GM12878 (cell line): ENCODE measurements at regions not wholly inside any gene's neighbourhood (a gene's known extent, or its start where the extent isn't known, plus 50 kb on each side); places are given as distances from the start of the nearest gene placed in this dataset.

ENCODE experiments used
- ATAC-seq: fragments of 200-7000 bp; cut with Tn5 transposase; 3 replicates; pipeline ENCODE4 v1.9.1; 2020; ENCODE audit warnings: mild to moderate bottlenecking, moderate library complexity
- BruUV-seq: library from RNA; stranded (reverse); fragments of 400-500 nt; replicated peaks from 2 replicates; lab custom pipeline; 2021; lab: Mats Ljungman, UMichigan
- CTCF ChIA-PET: fragments of 300-600 bp; sonication (Branson Sonifier 250); formaldehyde crosslinking; extraction: SDS; loops from one replicate; lab custom pipeline; 2021; ENCODE audit warnings: inconsistent platforms; lab: Yijun Ruan, JAX
- POLR2A ChIA-PET: fragments of 350-600 bp; formaldehyde crosslinking; extraction: SDS; loops from one replicate; lab custom pipeline; 2021; ENCODE audit warnings: inconsistent platforms; lab: Charles Lee
- RAD21 ChIA-PET: fragments of 300-600 bp; sonication (Branson Sonifier 250); formaldehyde crosslinking; loops from one replicate; lab custom pipeline; 2023; ENCODE audit warnings: antibody characterized with exemption; ENCODE audit not compliant: unreplicated experiment; lab: Charles Lee
- SMC1A ChIA-PET: fragments of 300-600 bp; sonication (Branson Sonifier 250); formaldehyde crosslinking; loops from one replicate; lab custom pipeline; 2023; ENCODE audit not compliant: unreplicated experiment, uncharacterized antibody; lab: Charles Lee
- DNase-seq: peaks from one replicate; pipeline ENCODE4 v3.0.0-alpha.2; 2011; ENCODE audit warnings: low read depth, low spot score
- FAIRE-seq: peaks from 3 replicates; lab custom pipeline; 2011; peaks lifted over from hg19 to GRCh38; lab: Jason Lieb, UNC
- H2AFZ ChIP-seq: 2 replicates; pipeline ENCODE4 v1.6.0; 2011; ENCODE audit warnings: low read depth, low read length, control low read depth; ENCODE audit not compliant: control insufficient read depth
- H3K27ac ChIP-seq: 2 replicates; pipeline ENCODE4 v1.5.1; 2011; ENCODE audit warnings: control low read depth; ENCODE audit not compliant: control insufficient read depth, insufficient read depth
- H3K27me3 ChIP-seq, 2 experiments: replicated peaks in 1 of 2; 2 replicates each; pipeline versions ENCODE4 v1.6.0 to v1.6.1; 2011; ENCODE audit warnings: low read length in 1 of 2; ENCODE audit not compliant: control insufficient read depth in 2 of 2, insufficient read depth in 2 of 2
- H3K36me3 ChIP-seq, 2 experiments: 2 replicates each; pipeline ENCODE4 v1.5.1; 2011; ENCODE audit warnings: low read length in 1 of 2; ENCODE audit not compliant: control insufficient read depth in 2 of 2, insufficient read depth in 2 of 2
- H3K4me1 ChIP-seq: 2 replicates; pipeline ENCODE4 v1.6.1; 2011; ENCODE audit warnings: mild to moderate bottlenecking, low read length, moderate library complexity, mixed read lengths; ENCODE audit not compliant: control insufficient read depth, insufficient read depth
- H3K4me2 ChIP-seq: 2 replicates; pipeline ENCODE4 v1.6.0; 2011; ENCODE audit warnings: control low read depth; ENCODE audit not compliant: control insufficient read depth, insufficient read depth
- H3K4me3 ChIP-seq: fragments of 200-600 bp; sonication (generic); 2 replicates; pipeline ENCODE4 v1.5.1; 2016
- H3K79me2 ChIP-seq: 2 replicates; pipeline ENCODE4 v1.6.0; 2011; ENCODE audit warnings: low read length; ENCODE audit not compliant: control insufficient read depth, insufficient read depth
- H3K9ac ChIP-seq: 2 replicates; pipeline ENCODE4 v1.8.0; 2011; ENCODE audit warnings: low read length, control low read depth, mixed read lengths; ENCODE audit not compliant: control insufficient read depth, insufficient read depth
- H3K9me3 ChIP-seq: replicated peaks from 3 replicates; pipeline ENCODE4 v1.5.1; 2011; ENCODE audit warnings: mild to moderate bottlenecking, low read length; ENCODE audit not compliant: control insufficient read depth, insufficient read depth
- H4K20me1 ChIP-seq: 2 replicates; pipeline ENCODE4 v1.6.0; 2011; ENCODE audit not compliant: control insufficient read depth, insufficient read depth
- ATF2 ChIP-seq: IDR thresholded peaks from 2 replicates; pipeline ENCODE4 v1.6.1; 2012; ENCODE audit warnings: low read length, inconsistent platforms
- BACH1 ChIP-seq: fragments of 450-650 bp; IDR thresholded peaks from 2 replicates; pipeline ENCODE4 v1.6.1; 2017; ENCODE audit warnings: mild to moderate bottlenecking, borderline replicate concordance
- CBFB ChIP-seq: IDR thresholded peaks from 2 replicates; pipeline ENCODE4 v1.6.1; 2016; ENCODE audit warnings: antibody characterized with exemption, low read depth
- CBX5 ChIP-seq: sonication (generic); IDR thresholded peaks from 2 replicates; pipeline ENCODE4 v1.6.1; 2016; ENCODE audit warnings: low read depth, moderate library complexity, mild to moderate bottlenecking, inconsistent platforms
- EZH2 ChIP-seq: IDR thresholded peaks from 2 replicates; pipeline ENCODE4 v1.6.1; 2012; ENCODE audit warnings: low read depth, mild to moderate bottlenecking, control low read depth, inconsistent platforms, low read length, borderline replicate concordance; ENCODE audit not compliant: control insufficient read depth
- FOXM1 ChIP-seq: IDR thresholded peaks from 2 replicates; pipeline ENCODE4 v1.6.1; 2012; ENCODE audit warnings: low read depth, mild to moderate bottlenecking, inconsistent platforms, low read length, moderate library complexity
- HDGF ChIP-seq: fragments of 450-650 bp; IDR thresholded peaks from 2 replicates; pipeline ENCODE4 v1.6.1; 2016; ENCODE audit warnings: antibody characterized with exemption
- KLF5 ChIP-seq: fragments of 450-650 bp; IDR thresholded peaks from 2 replicates; pipeline ENCODE4 v1.6.1; 2014; ENCODE audit warnings: mild to moderate bottlenecking; ENCODE audit not compliant: partially characterized antibody
- LARP7 ChIP-seq: fragments of 450-650 bp; IDR thresholded peaks from 2 replicates; pipeline ENCODE4 v1.6.1; 2017; ENCODE audit warnings: mild to moderate bottlenecking
- NFYA ChIP-seq: IDR thresholded peaks from 2 replicates; pipeline ENCODE4 v1.6.1; 2011; ENCODE audit warnings: low read depth, mild to moderate bottlenecking, low read length, improper control_type of control experiment, borderline replicate concordance
- SMAD1 ChIP-seq: fragments of 450-650 bp; IDR thresholded peaks from 2 replicates; pipeline ENCODE4 v1.6.1; 2018; ENCODE audit warnings: mild to moderate bottlenecking, low read depth; ENCODE audit not compliant: partially characterized antibody
- SREBF2 ChIP-seq: IDR thresholded peaks from 2 replicates; pipeline ENCODE4 v1.6.1; 2012; ENCODE audit warnings: mild to moderate bottlenecking, low read length
- TCF7 ChIP-seq: IDR thresholded peaks from 2 replicates; pipeline ENCODE4 v1.6.1; 2014; ENCODE audit warnings: antibody characterized with exemption, borderline replicate concordance
- WGBS: methylation state at CpG from one replicate; pipeline ENCODE4 v1.1.6; 2016; ENCODE audit warnings: low lambda C conversion rate; ENCODE audit not compliant: insufficient replicate concordance, insufficient coverage; ENCODE audit errors: missing lambda C conversion rate; 5-methylcytosine and 5-hydroxymethylcytosine counted together
- in situ Hi-C: fragments of 300-500 bp; cut with MboI; formaldehyde crosslinking; loops from 9 replicates; pipeline ENCODE4 v1.14.3; 2018; ENCODE audit warnings: mixed read lengths
- intact Hi-C: fragments of 100-400 bp; cut with micrococcal nuclease; formaldehyde crosslinking; loops from one replicate; pipeline ENCODE4 v1.14.2; 2022; ENCODE audit not compliant: unreplicated experiment
- TF ChIP-seq, protein P1 (sequence below): fragments of 450-650 bp; formaldehyde crosslinking; IDR thresholded peaks from 2 replicates; pipeline ENCODE4 v1.4.0; 2020; ENCODE audit warnings: mild to moderate bottlenecking, moderate library complexity
- TF ChIP-seq, protein P2 (sequence below): fragments of 450-650 bp; formaldehyde crosslinking; IDR thresholded peaks from 2 replicates; pipeline ENCODE4 v1.4.0; 2022; ENCODE audit warnings: mild to moderate bottlenecking, moderate library complexity

DNA sequence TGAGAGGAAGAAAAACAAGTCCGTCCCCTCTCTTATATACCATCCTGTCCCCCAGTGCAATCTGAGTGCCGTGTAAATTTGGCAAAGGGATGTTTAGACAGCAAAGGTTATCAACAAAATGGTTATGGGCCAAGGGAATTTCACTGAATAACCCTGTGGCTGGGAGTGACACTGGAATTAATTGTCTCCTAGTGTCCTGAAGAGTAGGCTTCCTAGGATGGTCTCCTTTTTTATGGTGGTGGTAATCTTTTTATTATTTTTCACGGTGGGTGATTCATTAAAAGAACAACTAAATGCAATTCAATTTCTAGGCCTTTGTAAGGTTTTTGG is 244.2 kb downstream of the PIK3R1 start (continued):
- TF ChIP-seq, protein P1, sequence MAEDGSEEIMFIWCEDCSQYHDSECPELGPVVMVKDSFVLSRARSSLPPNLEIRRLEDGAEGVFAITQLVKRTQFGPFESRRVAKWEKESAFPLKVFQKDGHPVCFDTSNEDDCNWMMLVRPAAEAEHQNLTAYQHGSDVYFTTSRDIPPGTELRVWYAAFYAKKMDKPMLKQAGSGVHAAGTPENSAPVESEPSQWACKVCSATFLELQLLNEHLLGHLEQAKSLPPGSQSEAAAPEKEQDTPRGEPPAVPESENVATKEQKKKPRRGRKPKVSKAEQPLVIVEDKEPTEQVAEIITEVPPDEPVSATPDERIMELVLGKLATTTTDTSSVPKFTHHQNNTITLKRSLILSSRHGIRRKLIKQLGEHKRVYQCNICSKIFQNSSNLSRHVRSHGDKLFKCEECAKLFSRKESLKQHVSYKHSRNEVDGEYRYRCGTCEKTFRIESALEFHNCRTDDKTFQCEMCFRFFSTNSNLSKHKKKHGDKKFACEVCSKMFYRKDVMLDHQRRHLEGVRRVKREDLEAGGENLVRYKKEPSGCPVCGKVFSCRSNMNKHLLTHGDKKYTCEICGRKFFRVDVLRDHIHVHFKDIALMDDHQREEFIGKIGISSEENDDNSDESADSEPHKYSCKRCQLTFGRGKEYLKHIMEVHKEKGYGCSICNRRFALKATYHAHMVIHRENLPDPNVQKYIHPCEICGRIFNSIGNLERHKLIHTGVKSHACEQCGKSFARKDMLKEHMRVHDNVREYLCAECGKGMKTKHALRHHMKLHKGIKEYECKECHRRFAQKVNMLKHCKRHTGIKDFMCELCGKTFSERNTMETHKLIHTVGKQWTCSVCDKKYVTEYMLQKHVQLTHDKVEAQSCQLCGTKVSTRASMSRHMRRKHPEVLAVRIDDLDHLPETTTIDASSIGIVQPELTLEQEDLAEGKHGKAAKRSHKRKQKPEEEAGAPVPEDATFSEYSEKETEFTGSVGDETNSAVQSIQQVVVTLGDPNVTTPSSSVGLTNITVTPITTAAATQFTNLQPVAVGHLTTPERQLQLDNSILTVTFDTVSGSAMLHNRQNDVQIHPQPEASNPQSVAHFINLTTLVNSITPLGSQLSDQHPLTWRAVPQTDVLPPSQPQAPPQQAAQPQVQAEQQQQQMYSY: no peak
- TF ChIP-seq FOXM1: no peak

DNA sequence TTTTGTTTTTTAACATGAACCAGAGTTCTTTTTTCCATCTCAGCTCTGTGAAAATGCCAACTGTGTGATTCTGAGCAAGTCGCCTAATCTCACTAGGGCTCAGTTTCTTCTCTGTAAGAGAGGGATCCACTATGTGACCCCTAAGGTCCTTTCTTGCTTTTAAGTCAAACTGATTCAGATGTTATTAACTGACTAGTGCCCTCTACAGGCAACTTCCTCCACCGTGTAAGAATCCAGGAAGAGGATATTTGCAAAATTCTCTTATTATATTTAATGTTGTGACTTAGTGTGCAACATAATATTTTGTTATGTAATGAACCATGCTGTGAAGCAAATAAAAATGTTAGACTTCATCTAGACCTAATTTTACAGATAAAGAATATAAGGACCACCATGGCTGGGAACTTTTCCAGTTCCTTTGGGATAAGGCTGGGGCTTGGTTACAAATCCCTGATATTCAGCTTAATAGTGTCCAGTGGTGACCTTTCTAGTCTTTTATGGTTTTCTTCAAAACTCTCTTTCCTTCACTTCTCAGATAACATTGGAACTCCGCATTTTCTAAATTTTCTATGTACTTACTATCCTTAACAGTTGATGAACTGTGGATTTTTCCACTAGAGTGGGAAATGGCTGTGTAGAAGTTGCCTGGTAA is 244.7 kb downstream of the PIK3R1 start:
- H3K9ac ChIP-seq: no peak overlapping the region
- H3K27ac ChIP-seq: no peak overlapping the region
- in situ Hi-C loops: loop anchor here (10.0 kb wide), 1 partner anchor 1215 kb away; no protein-coding TSS in a partner anchor
- ChIA-PET POLR2A (interaction anchor here (1.6 kb wide), 2 partner anchors 24 to 173 kb away, joined by 4 to 11 read pairs; no protein-coding TSS in a partner anchor), SMC1A (interaction anchor here (0.6 to 9.0 kb wide), 21 partner anchors 10 to 177 kb away, joined by 3 to 182 read pairs (median 6); no protein-coding TSS in a partner anchor), CTCF (interaction anchor here (0.8 to 7.3 kb wide), 21 partner anchors 9 to 207 kb away, joined by 3 to 165 read pairs (median 5); no protein-coding TSS in a partner anchor), RAD21 (interaction anchor here (1.2 to 6.4 kb wide), 13 partner anchors 14 to 244 kb away, joined by 3 to 113 read pairs (median 5); no protein-coding TSS in a partner anchor)
- intact Hi-C loops: loop anchor here (1.0 to 10.0 kb wide), 5 partner anchors 26 to 547 kb away; no protein-coding TSS in a partner anchor
- no peaks in the 10 kb centered on the region for H3K9me3 ChIP-seq
- H3K27me3 ChIP-seq: no peaks in the 10 kb centered on the region
- 4% methylated on average over 3 of the region's 3 CpGs for WGBS
- H2AFZ ChIP-seq: no peak overlapping the region
- H3K4me2 ChIP-seq: no peak overlapping the region
- no peaks in the 10 kb centered on the region for H4K20me1 ChIP-seq
- DNase-seq: no peak
- no peak overlapping the region for H3K4me3 ChIP-seq
- H3K79me2 ChIP-seq: no peaks in the 10 kb centered on the region
- no TSS peak for BruUV-seq
- peaks cover 5% of the 10 kb centered on the region for H3K4me1 ChIP-seq
- no peaks in the 10 kb centered on the region for H3K36me3 ChIP-seq
- no peak for FAIRE-seq
- peak; percentile 86 for ATAC-seq
- TF ChIP-seq SMAD1 (no peak), ATF2 (no peak), KLF5 (no peak), EZH2 (no peak), CBX5 (no peak), NFYA (no peak), LARP7 (no peak), CBFB (no peak), HDGF (no peak), SREBF2 (no peak), TCF7 (0 out of 2 replicates have a peak, but pooled peaks have one; percentile 18), BACH1 (no peak)
- TF ChIP-seq, protein P2, sequence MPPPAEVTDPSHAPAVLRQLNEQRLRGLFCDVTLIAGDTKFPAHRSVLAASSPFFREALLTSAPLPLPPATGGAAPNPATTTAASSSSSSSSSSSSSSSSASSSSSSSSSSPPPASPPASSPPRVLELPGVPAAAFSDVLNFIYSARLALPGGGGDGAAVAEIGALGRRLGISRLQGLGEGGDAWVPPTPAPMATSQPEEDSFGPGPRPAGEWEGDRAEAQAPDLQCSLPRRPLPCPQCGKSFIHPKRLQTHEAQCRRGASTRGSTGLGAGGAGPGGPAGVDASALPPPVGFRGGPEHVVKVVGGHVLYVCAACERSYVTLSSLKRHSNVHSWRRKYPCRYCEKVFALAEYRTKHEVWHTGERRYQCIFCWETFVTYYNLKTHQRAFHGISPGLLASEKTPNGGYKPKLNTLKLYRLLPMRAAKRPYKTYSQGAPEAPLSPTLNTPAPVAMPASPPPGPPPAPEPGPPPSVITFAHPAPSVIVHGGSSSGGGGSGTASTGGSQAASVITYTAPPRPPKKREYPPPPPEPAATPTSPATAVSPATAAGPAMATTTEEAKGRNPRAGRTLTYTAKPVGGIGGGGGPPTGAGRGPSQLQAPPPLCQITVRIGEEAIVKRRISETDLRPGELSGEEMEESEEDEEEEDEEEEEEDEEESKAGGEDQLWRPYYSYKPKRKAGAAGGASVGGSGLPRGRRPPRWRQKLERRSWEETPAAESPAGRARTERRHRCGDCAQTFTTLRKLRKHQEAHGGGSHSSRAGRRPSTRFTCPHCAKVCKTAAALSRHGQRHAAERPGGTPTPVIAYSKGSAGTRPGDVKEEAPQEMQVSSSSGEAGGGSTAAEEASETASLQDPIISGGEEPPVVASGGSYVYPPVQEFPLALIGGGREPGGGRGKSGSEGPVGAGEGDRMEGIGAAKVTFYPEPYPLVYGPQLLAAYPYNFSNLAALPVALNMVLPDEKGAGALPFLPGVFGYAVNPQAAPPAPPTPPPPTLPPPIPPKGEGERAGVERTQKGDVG: no peak
